ENCODE measurements at regions not wholly inside any gene's neighbourhood (a gene's known extent, or its start where the extent isn't known, plus 50 kb on each side); places are given as distances from the start of the nearest gene placed in this dataset.
"Not testable (repeated sequence)": the region's sequence is repeated elsewhere in the genome, so short reads cannot be mapped to it uniquely, and the experiment has no call there.

- no peaks in the 10 kb centered on the region for H3K4me1 ChIP-seq (ENCODE audit: control insufficient read depth in 1 of 2, insufficient read depth in 1 of 2, low read depth in 1 of 2, low read length in 1 of 2)
- TF ChIP-seq, protein P1, sequence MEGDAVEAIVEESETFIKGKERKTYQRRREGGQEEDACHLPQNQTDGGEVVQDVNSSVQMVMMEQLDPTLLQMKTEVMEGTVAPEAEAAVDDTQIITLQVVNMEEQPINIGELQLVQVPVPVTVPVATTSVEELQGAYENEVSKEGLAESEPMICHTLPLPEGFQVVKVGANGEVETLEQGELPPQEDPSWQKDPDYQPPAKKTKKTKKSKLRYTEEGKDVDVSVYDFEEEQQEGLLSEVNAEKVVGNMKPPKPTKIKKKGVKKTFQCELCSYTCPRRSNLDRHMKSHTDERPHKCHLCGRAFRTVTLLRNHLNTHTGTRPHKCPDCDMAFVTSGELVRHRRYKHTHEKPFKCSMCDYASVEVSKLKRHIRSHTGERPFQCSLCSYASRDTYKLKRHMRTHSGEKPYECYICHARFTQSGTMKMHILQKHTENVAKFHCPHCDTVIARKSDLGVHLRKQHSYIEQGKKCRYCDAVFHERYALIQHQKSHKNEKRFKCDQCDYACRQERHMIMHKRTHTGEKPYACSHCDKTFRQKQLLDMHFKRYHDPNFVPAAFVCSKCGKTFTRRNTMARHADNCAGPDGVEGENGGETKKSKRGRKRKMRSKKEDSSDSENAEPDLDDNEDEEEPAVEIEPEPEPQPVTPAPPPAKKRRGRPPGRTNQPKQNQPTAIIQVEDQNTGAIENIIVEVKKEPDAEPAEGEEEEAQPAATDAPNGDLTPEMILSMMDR (IDR thresholded peaks at IDR 0.05) = no peak
These were observed 80.6 kb upstream of the HMCN1 start for GRCh38 chr1:185653615-185654014.

DNA sequence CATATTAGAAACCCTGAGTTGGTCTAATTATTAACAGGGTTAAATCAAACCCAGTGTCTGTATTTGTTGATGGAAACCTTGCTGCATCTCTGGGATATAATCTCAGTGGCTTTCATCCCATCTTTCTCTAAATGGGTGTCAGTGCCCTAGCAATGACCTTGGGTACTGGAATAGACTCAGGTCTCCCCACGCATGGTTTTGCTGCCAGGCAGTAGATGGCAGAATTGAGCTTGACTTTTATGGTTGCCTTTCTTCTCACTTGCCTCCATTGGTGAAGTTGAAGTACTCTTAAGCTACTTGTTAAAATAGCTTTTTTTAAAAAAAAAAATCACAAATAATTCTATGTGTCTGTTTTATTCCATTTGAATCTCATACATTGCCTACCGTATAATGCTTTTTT, 81.8 kb upstream of the HMCN1 start:
- no peak overlapping the region for H3K4me3 ChIP-seq (ENCODE audit: low read depth in 1 of 2, low read length in 1 of 2)
- H3K36me3 ChIP-seq = no peaks in the 10 kb centered on the region
- no peaks in the 10 kb centered on the region for H3K27me3 ChIP-seq
- H3K27ac ChIP-seq = no peak overlapping the region
- H3K9me3 ChIP-seq = no peaks in the 10 kb centered on the region
- TF ChIP-seq, protein P1 (IDR thresholded peaks at IDR 0.05) = no peak
- H3K4me1 ChIP-seq (ENCODE audit: control insufficient read depth in 1 of 2, insufficient read depth in 1 of 2, low read depth in 1 of 2, low read length in 1 of 2) = no peaks in the 10 kb centered on the region

More at GRCh38 chr1:185653615-185654014, 80.6 kb upstream of the HMCN1 start:
- no peaks in the 10 kb centered on the region for H3K9me3 ChIP-seq
- H3K4me3 ChIP-seq (ENCODE audit: low read depth in 1 of 2, low read length in 1 of 2) = no peak overlapping the region
- H3K36me3 ChIP-seq = no peaks in the 10 kb centered on the region
- no peaks in the 10 kb centered on the region for H3K27me3 ChIP-seq
- no peak overlapping the region for H3K27ac ChIP-seq

DNA sequence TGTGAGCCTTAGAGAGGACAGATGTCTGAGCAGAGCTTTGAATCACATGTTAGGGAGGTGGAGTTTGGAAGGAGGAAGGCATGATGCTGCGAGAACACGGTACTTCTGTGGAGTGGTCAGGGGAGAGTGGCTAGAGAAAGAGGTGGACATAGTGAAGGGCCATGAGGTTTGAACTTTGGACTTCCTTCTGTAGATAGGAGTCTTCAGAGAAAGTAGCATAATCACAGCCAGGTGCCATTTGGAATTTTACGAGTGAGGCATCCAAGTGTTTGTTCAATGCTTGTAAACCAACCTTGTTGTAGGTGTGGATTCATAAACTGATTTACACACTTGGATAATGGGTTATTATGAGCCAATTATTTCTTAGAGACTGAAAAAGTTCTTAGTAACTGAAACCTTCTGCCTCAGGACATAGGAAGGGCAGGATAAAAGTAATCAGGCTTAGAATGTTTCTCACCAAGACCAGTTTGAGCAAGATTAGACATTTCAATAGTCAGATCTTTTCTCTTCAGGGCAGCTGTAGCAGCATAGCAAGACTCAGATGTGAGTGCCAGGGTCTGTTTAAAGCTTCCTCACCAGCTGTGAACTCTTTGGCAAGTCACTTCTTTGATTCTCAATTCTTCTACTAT, 83.5 kb upstream of the HMCN1 start:
- Histone ChIP-seq H3K36me3 (no peaks in the 10 kb centered on the region), H3K27ac (no peak overlapping the region), H3K4me3 (ENCODE audit: low read depth in 1 of 2, low read length in 1 of 2) (no peak overlapping the region), H3K4me1 (ENCODE audit: control insufficient read depth in 1 of 2, insufficient read depth in 1 of 2, low read depth in 1 of 2, low read length in 1 of 2) (peaks cover 0 to 4% of the 10 kb centered on the region in 2 experiments), H3K27me3 (no peaks in the 10 kb centered on the region), H3K9me3 (no peaks in the 10 kb centered on the region)
- TF ChIP-seq, protein P1 (IDR thresholded peaks at IDR 0.05) = no peak

GRCh38 chr1:185648858-185649589, 85.2 kb upstream of the HMCN1 start:
- H3K36me3 ChIP-seq = no peaks in the 10 kb centered on the region
- H3K27me3 ChIP-seq = no peaks in the 10 kb centered on the region
- TF ChIP-seq, protein P1 (IDR thresholded peaks at IDR 0.05) = no peak

GRCh38 chr1:185647597-185648267, 86.5 kb upstream of the HMCN1 start:
- not testable (repeated sequence) for H3K36me3 ChIP-seq; H3K9me3 ChIP-seq; H3K27ac ChIP-seq; H3K27me3 ChIP-seq; H3K4me3 ChIP-seq (ENCODE audit: low read depth in 1 of 2, low read length in 1 of 2)
- H3K4me1 ChIP-seq (ENCODE audit: control insufficient read depth in 1 of 2, insufficient read depth in 1 of 2, low read depth in 1 of 2, low read length in 1 of 2) = peaks cover 10 to 12% of the 10 kb centered on the region in 2 experiments

More at GRCh38 chr1:185648858-185649589, 85.2 kb upstream of the HMCN1 start:
- Histone ChIP-seq H3K27ac (no peak overlapping the region), H3K9me3 (no peaks in the 10 kb centered on the region), H3K4me3 (ENCODE audit: low read depth in 1 of 2, low read length in 1 of 2) (no peak overlapping the region), H3K4me1 (ENCODE audit: control insufficient read depth in 1 of 2, insufficient read depth in 1 of 2, low read depth in 1 of 2, low read length in 1 of 2) (peaks cover 10 to 12% of the 10 kb centered on the region in 2 experiments)
